Erythroblast (primary cell): ENCODE measurements at regions not wholly inside any gene's neighbourhood (a gene's known extent, or its start where the extent isn't known, plus 50 kb on each side); places are given as distances from the start of the nearest gene placed in this dataset.

ENCODE experiments used
- DNase-seq, 2 experiments: peaks; one replicate each; lab custom pipeline; 2025; lab: John Stamatoyannopoulos, UW
- GATA1 ChIP-seq: IDR thresholded peaks from 2 replicates; pipeline ENCODE4 v1.6.1; 2011; ENCODE audit warnings: low read depth, mild to moderate bottlenecking, control low read depth, low read length, moderate library complexity
- POLR2A ChIP-seq: IDR thresholded peaks from 2 replicates; pipeline ENCODE4 v1.6.1; 2011; ENCODE audit warnings: mild to moderate bottlenecking, low read length

DNA sequence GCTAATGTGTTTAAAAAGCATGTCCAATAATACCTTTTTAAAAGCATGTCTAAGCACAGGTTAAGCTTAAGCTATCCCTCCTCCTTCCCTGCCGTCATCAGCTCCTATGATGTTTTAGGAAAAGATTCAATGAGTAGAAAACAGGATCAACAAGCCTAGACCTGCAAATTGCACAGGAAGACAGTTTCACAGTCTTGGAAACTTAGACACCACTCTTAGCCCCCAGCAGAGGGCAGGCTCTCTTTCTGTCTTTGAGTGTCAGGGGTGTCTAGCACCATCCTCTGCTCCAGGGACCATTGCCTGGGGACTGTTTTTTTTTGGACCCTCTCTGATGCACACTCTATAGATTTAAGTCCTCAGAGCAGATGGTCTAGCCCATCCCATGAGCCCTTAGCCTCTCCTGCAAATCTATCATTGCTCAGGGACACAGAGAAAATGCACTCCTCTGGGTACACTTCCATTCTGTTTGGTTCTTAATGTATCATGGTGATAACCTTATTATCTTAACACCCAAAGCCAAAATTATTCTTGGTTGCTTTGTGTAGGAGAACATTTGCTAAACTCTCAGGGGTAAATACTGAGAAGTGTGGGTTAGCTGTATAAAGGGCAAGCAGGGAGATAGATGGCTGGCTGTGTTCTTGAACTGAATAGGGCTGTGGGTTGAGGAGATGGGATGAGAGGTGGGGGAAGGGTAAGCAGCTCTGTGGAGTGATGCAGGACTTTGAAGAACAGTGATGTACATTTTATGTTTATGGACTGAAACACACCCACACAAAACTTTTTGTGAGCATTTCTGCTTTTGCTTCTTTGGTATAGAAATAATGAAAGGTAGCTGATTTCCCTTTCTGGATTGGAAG lies 259.9 kb upstream of the DDHD1 start:
- DNase-seq: peak in 1 of 2 experiments; percentile 2
- TF ChIP-seq GATA1 (no peak), POLR2A (no peak)

DNA sequence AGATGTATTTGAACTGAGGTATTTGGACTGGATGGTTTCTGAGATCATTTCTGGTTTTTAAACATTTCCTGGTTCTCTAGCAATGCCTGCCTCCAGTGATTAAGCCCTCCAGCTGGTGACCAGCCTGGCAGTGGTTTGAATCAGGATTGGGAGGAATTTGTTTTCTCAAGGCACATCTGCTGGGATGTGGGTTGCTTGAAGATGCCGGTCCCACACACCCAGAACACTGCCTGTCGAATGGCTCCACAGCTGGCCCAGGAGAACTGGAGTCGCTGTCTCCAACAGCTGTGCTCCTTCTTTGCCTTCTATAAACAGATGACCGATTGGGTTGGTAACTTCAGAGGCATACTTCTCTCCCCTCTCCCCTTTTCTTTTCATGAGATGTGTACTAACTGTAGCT lies 258.0 kb upstream of the DDHD1 start:
- no peak for DNase-seq

DNA sequence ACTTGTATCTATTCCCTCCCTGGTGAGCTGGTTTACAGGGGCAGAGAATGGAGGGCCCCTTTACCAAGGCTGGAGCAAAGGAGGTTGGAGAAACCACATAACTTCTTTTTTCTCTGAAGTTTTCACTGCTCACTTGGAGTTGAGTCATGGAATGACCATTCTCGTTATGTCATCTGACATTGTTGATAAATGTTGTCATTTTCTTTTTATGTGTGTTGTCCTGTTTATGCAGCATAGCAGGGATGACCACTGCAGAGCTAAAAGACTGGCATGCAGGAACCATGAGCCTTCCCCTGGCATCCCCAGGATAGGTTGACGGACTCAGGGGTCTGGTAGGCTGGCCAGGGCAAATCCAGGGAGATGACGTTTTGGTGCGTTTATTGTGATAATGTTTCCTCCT lies 256.8 kb upstream of the DDHD1 start:
- TF ChIP-seq POLR2A: no peak
- TF ChIP-seq GATA1: no peak
- DNase-seq: no peak

More for the DNA sequence above, 258.0 kb upstream of the DDHD1 start:
- TF ChIP-seq GATA1 (no peak), POLR2A (no peak)

DNA sequence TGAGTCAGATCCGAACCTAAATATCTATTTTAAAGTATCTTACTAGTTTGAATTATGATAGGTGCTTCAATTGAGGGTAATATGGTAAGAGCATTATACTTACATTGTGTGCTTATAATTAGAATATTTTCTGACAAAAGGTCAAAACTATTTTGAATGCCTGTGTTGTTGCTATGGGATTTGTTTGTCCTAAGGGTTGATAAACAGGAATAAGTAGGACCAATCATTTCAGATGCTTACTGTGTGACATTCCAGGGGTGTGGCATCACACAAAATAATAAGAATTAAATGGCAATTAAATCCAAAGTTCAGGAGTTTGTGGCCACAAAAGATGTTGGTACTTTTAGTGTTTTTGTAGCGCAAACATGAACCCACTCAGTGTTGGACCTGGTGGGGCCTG lies 256.2 kb upstream of the DDHD1 start:
- TF ChIP-seq POLR2A (no peak), GATA1 (no peak)
- DNase-seq: no peak

DNA sequence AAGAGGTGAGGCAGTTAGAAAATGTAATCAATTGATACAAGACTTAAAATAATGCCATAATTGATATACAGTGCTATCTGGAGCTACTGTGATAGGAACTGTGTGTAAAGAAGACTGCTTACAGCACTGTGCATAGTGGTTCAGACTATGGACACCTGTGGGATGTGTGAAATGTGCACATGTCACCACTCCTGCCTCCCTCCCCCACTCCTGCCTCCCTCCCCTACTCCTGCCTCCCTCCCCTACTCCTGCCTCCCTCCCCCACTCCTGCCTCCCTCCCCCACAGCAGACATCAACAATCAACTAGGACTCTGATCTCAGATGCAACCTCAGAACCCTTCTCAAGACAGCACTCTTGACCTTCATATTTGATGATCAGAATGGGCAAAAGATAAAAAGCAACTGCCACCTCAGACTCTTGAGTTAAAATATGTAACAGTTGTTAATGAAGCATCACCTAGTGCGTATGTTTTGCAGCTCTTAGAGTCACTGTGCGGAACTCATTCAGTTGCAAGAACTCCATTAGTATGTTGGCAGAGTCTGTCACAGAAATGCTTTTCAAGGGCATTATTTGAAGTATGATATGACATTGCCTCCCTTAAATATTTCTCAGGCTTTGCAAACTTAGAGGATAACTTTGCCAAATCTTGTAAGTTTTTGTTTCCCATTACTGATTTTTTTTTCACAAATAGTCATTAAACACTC lies 255.2 kb upstream of the DDHD1 start:
- TF ChIP-seq GATA1 (no peak), POLR2A (no peak)

DNA sequence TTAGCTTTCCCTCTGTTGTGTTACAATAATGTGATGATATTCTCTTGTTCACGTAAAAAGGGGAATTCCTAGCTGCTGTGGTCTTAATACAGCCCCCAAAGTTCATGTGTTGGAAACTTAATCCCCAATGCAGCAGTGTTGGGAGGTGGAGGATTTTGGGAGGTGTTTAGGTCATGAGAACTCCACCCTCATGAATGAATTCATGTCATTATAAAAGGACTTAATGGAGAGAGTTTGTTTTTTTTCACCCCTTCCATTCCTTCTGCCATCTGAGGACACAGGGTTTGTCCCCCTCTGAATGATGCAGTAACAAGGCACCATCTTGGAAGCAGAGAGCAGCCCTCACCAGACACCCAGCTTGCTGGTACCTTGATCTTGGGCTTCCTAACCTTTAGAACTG lies 253.4 kb upstream of the DDHD1 start:
- no peak for TF ChIP-seq POLR2A
- TF ChIP-seq GATA1: no peak
- DNase-seq: no peak

More for the DNA sequence above, 255.2 kb upstream of the DDHD1 start:
- no peak for DNase-seq

DNA sequence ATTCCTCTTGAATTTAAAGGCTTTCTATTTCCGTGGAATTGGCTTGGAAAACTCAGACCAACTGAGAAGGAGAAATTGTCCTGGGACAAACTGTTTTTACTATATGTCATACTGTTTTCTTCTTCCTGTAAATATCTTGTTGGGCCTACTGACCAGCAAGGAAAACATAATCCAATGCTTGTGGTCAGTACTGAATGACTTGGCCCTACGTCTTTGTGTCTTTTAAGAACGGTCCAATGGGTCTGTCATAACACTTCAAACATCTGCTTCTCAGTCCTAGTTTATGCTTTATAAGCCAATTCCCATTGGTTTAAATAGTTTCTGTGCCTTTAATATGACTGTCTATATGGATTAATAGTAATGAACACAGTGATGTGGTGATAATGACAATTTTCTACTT lies 248.5 kb upstream of the DDHD1 start:
- DNase-seq: no peak
- TF ChIP-seq POLR2A (no peak), GATA1 (no peak)

DNA sequence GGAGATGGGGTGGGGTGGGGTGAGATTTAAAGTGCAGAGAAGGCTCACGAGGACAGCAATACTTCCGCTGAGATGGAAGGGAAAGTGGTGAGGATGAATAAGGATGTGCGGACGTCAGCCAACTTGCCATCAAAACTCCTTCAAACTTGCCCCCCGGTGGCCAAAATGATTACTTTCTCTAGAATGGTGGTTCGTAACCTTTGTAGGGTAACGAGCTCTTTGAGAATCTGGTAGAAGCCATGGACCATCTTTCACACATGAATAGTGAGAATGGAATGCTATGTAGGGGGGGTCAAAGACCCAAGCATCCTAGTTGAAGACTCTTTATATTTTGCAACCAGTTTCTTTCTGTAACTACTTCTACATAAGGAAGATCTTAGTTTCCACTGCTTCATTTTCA lies 245.9 kb upstream of the DDHD1 start:
- no peak for DNase-seq
- TF ChIP-seq GATA1 (no peak), POLR2A (no peak)

DNA sequence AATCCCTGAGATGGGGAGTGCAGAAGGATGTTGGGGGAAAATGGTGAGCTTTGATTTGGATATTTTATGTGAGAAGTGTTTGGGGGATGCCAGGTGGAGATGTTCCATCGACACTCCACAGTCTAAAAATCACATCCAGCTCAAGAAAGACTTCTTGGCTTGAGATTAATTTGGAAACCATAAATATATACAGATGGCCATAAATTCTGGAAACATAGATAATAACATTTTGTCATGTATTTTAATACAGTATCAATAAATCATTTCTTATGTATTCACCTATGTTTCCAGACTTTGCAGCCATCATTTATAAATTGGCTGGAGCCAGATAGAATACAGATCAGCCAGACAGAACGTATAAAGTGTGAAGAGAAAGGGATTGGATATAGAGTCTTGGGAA lies 245.5 kb upstream of the DDHD1 start:
- no peak for DNase-seq
- no peak for TF ChIP-seq POLR2A
- no peak for TF ChIP-seq GATA1

DNA sequence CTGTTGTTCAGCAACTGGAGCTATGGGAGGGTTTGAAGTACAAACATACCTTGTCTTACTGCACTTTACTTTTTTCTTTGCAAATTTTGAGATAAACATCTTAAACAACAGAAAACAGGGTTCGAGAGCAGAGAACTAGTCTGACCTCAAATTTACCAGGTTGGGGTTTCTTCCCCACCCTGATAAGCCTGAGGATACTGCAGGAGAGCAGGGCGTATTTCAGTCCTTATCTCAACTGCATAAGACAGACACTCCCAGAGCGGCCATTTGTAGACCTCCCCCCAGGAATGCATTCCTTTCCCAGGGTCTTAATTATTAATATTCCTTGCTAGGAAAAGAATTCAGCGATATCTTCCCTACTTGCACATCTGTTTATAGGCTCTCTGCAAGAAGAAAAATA lies 242.1 kb upstream of the DDHD1 start:
- DNase-seq: peak in 1 of 2 experiments; percentile 3

DNA sequence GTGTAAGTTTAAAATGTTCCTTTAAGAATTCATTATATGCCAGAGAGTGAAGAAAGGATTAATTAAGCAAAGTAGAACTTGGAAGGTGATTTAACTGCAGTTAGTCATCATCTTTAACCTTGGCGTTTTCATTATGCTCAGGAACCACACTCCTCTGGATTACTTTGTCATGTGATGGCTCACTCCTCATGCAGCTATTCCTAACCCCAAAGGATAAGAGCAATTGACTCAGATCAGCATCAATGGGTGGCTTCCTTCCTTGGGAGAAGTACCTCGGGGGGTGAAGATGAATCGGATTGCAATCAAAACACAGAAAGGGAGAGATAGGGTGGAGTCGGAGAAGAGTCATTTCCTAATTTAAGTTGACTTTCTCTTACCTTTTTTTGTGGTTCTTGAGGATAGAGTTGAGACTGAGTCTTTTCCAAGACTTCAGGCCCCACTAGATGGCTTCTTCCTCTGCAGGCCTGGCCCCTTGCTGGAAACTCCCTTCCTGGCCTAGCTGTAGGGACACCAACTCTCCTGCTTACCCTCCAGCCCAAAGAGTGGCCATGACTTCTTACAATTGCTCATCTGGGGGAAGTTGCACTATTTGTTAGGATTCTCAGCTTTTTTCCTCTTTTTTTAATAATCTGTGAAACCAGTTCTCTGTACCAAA lies 238.6 kb upstream of the DDHD1 start:
- DNase-seq: no peak
- TF ChIP-seq GATA1 (no peak), POLR2A (no peak)

DNA sequence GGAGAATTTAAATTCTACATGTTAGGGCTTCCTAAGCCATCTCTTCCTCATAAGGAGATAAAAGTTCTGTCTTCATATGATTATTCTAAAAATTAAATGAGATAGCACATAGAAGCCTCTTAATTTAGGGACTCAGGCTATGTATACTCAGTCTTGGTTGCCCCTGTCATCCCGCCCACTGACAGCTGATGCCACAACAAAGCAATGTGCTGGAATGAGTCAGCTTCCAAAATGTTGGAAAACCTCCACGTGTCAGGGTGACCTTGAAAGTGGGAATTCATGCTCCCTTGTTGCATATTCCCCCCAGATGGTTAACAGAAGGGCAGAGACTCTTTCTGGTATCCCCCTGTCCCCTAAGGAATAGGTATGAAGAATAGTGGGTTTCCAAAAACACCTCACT lies 238.0 kb upstream of the DDHD1 start:
- no peak for DNase-seq
- TF ChIP-seq GATA1 (no peak), POLR2A (no peak)

DNA sequence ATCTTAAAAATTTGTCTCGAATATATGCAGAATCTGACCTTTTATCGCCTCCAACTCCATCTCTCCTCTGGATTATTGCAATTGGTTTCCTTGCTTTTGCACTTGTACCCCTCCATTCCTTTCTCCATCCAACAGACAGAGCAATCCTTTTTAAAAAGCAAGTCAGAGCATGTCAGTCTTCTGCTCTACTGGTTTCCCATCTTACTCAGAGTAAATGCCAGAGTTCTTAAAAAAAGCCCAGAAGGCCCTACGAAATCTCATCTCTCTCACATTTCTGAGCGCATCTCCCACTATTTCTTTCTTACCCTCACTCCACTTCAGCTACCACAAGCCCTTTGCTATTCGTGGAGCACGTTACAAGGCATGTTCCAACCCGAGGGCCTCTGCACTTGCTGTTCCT lies 236.9 kb upstream of the DDHD1 start:
- TF ChIP-seq GATA1: no peak
- no peak for TF ChIP-seq POLR2A
- DNase-seq: no peak

DNA sequence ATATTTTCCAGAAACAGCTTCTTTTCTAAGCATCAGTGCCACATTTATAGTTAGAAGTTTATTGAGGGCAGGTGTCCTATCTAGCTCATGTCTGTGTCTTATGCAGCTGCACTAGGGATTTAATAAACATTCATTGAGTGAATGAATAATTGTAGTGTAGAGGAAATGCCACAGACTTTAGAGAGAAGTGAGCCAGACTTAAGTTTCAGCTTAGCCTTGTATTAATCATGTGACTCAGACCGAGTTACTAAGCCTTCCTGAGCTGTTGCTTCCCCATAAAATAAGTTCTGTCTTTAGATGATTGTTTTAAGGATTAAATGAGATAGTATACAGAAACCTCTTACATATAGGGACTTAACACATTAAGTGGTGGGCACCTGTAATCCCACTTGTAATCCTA lies 236.1 kb upstream of the DDHD1 start:
- DNase-seq: no peak
- no peak for TF ChIP-seq GATA1
- TF ChIP-seq POLR2A: no peak

DNA sequence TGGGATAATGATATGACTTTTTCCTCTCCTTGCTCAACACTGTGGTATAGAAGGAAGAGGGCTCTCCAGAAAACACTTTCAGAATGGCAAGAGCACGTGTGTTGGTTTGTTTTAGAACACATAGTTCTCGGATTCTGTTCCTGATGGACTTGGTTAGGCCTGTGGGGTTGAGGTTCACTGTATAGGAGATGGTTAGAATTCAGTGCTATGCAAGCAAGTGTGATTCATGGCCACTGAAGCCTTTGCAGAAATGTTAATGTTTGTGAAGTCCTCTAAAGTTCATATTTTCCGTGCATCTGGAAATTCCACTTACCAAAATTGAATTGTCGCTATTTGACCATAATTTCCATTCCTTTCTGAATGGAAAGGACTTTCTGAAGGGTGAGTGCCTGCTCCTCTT lies 233.2 kb upstream of the DDHD1 start:
- TF ChIP-seq POLR2A (no peak), GATA1 (no peak)

More for the DNA sequence above, 233.2 kb upstream of the DDHD1 start:
- no peak for DNase-seq
